Activated CD8-positive, alpha-beta T cell treated with anti-CD3 and anti-CD28 coated beads for 36 hours (primary cell): ENCODE measurements at regions not wholly inside any gene's neighbourhood (a gene's known extent, or its start where the extent isn't known, plus 50 kb on each side); places are given as distances from the start of the nearest gene placed in this dataset.

Source experiments
- ATAC-seq: fragments of 200-7000 bp; cut with Tn5 transposase; one replicate; pipeline ENCODE4 v1.10.0; 2021; ENCODE audit warnings: mild to moderate bottlenecking, moderate library complexity
- CTCF ChIA-PET: fragments of 350-600 bp; sonication (Branson Sonifier 250); formaldehyde crosslinking; loops from one replicate; lab custom pipeline; 2021; ENCODE audit warnings: antibody characterized with exemption; lab: Charles Lee
- POLR2A ChIA-PET: fragments of 350-600 bp; sonication (Branson Sonifier 250); formaldehyde crosslinking; loops from one replicate; lab custom pipeline; 2021; ENCODE audit warnings: antibody characterized with exemption; lab: Charles Lee
- DNase-seq: peaks from one replicate; pipeline ENCODE4 v3.0.0-alpha.2; 2020
- H3K27ac Mint-ChIP-seq: one replicate; pipeline ENCODE4 v1.8.0; 2021; ENCODE audit warnings: mild to moderate bottlenecking, mixed read lengths
- H3K27me3 Mint-ChIP-seq: one replicate; pipeline ENCODE4 v1.8.0; 2021; ENCODE audit warnings: mixed read lengths
- H3K36me3 Mint-ChIP-seq: one replicate; pipeline ENCODE4 v1.8.0; 2021; ENCODE audit warnings: low read depth, mixed read lengths
- H3K4me1 Mint-ChIP-seq: one replicate; pipeline ENCODE4 v1.8.0; 2021; ENCODE audit warnings: low read depth, mixed read lengths
- H3K4me3 Mint-ChIP-seq: one replicate; pipeline ENCODE4 v1.8.0; 2021; ENCODE audit warnings: mild to moderate bottlenecking, moderate library complexity, mixed read lengths
- H3K9me3 Mint-ChIP-seq: one replicate; pipeline ENCODE4 v1.8.0; 2021; ENCODE audit warnings: mixed read lengths
- intact Hi-C: fragments of 100-400 bp; cut with micrococcal nuclease; formaldehyde crosslinking; loops from one replicate; pipeline ENCODE4 v1.10.0; 2022
- TF ChIP-seq, protein P1 (sequence below): fragments of 200-600 bp; IDR thresholded peaks from one replicate; pipeline ENCODE4 v1.8.0; 2022; ENCODE audit warnings: antibody characterized with exemption, mild to moderate bottlenecking

DNA sequence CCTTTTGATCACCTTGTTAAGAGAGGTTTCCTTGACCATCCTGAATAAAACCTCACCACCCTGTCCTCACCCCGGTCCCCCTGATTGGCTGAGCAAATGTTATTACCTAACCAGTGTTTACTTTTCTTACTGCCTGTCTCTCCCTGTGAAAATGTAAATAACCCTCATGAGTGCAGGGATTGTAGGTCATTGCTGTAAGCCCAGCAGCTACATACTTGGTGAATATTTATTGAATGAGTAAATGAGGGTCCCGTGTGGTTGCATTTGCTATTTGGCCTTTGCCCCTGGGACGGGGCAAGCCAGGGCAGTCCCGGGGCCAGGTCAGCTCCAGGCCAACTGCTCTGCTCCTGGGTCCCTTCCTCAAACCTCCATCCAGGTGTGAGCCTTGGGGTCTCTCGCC is 55.5 kb upstream of the CLCN4 start:
- ATAC-seq (no peak), DNase-seq (no peak)
- H3K4me1 Mint-ChIP-seq, result peaks cover 44% of the 10 kb centered on the region
- peaks cover 36% of the 10 kb centered on the region for H3K36me3 Mint-ChIP-seq
- no peaks in the 10 kb centered on the region for H3K27me3 Mint-ChIP-seq
- POLR2A ChIA-PET, result interaction anchor here (2.1 kb wide), 1 partner anchor 9 kb away, joined by 11 read pairs; no protein-coding TSS in a partner anchor
- H3K4me3 Mint-ChIP-seq, result no peak overlapping the region
- intact Hi-C loops, result no loop called here
- no peak overlapping the region for H3K27ac Mint-ChIP-seq
- H3K9me3 Mint-ChIP-seq, result no peaks in the 10 kb centered on the region
- TF ChIP-seq, protein P1, sequence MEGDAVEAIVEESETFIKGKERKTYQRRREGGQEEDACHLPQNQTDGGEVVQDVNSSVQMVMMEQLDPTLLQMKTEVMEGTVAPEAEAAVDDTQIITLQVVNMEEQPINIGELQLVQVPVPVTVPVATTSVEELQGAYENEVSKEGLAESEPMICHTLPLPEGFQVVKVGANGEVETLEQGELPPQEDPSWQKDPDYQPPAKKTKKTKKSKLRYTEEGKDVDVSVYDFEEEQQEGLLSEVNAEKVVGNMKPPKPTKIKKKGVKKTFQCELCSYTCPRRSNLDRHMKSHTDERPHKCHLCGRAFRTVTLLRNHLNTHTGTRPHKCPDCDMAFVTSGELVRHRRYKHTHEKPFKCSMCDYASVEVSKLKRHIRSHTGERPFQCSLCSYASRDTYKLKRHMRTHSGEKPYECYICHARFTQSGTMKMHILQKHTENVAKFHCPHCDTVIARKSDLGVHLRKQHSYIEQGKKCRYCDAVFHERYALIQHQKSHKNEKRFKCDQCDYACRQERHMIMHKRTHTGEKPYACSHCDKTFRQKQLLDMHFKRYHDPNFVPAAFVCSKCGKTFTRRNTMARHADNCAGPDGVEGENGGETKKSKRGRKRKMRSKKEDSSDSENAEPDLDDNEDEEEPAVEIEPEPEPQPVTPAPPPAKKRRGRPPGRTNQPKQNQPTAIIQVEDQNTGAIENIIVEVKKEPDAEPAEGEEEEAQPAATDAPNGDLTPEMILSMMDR, result no peak
- CTCF ChIA-PET, result interaction anchor here (1.3 kb wide), 1 partner anchor 19 kb away, joined by 4 read pairs; no protein-coding TSS in a partner anchor

DNA sequence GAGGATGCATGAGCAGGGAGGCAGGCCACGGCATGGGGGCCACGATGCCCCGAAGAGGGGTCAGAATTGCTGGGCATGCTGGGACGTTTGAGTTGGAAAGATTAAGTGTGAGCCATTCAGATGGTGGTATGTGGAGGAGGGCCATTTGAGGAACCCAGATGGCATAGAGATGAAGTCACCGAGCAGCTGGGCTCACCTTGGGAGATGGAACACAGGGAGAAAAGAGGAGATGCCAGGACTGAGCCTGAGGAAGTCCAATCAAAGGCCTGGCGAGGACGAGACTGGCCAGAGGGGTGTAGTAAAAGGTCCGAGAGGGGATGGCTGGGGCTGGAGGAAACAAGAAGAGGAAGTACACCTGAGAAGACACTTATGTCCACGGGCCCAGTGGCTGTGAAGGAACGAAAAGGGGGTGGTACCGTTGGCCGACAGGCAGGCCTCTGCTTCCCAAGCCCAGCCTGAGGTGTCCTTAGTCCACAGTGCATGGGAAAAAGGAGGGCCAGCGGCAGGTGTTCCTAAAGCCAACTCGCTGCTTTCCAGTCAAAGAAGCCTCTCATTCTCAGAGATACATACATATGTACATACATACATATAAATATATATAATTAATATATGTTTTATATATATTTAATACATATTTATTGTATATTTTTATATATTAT is 54.6 kb upstream of the CLCN4 start:
- H3K4me3 Mint-ChIP-seq, result no peak overlapping the region
- H3K4me1 Mint-ChIP-seq, result peaks cover 47% of the 10 kb centered on the region
- TF ChIP-seq, protein P1, result no peak
- peak overlapping the region; percentile 46 for H3K27ac Mint-ChIP-seq
- intact Hi-C loops, result no loop called here
- CTCF ChIA-PET, result no interaction called here
- no peaks in the 10 kb centered on the region for H3K27me3 Mint-ChIP-seq
- no peaks in the 10 kb centered on the region for H3K9me3 Mint-ChIP-seq
- DNase-seq (no peak), ATAC-seq (no peak)
- H3K36me3 Mint-ChIP-seq, result peaks cover 33% of the 10 kb centered on the region
- POLR2A ChIA-PET, result interaction anchor here (2.1 kb wide), 1 partner anchor 8 kb away, joined by 11 read pairs; no protein-coding TSS in a partner anchor

DNA sequence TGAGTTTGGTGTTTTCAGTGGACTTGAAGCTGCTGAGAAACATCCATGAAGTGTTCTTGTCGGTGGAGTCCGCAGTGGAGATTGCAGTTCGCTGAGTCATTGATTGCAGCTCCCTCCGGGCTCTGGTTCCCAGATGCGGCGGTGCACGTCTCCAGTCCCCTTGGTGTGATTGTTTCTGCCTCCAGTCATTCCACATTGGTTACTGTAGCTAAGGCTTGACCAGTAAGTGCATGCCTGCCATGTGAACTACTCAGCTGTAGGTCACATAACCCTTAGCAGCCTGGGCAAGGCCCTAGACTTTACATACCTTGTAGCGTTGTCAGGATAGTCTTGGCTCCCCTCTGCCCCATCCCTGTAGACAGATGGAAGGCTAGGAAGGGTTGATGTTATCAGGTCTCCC is 53.8 kb upstream of the CLCN4 start:
- ATAC-seq (no peak), DNase-seq (no peak)
- intact Hi-C loops, result no loop called here
- Mint-ChIP-seq H3K9me3 (no peaks in the 10 kb centered on the region), H3K36me3 (peaks cover 33% of the 10 kb centered on the region), H3K27me3 (no peaks in the 10 kb centered on the region), H3K27ac (no peak overlapping the region), H3K4me1 (peaks cover 50% of the 10 kb centered on the region), H3K4me3 (no peak overlapping the region)
- POLR2A ChIA-PET, result no interaction called here
- TF ChIP-seq, protein P1, result no peak
- CTCF ChIA-PET, result no interaction called here

DNA sequence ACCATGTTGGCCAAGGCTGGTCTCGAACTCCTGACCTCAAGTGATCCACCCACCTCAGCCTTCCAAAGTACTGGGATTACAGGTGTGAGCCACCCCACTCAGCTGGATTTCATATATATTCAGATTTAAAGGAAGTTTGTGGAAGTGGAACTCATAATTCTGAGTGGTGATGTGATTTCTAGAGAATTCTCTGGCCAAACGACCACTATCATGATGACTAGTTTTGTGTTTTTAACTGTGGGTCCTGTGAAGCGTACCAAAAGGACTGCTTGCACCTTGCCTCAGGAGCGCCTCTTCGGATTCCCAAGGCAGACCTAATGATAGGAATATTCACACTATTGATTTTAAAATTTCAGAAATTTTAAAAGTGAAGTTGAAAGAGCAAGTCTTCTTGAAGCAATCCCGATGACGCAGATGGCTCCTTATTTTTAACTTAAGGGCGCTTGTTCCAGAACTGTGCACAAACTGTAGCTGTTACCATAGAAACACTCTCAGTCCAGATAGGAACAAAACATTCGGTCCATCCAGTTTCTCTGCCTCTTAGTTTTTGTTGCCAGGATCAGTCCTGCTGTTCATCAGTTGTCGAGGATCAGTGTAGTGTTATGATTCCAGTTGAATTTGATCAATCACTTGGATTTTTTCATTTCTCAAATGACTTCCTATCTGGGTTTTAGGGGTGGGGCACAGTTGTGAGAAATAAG is 51.7 kb upstream of the CLCN4 start:
- POLR2A ChIA-PET, result no interaction called here

More for the DNA sequence above, 51.7 kb upstream of the CLCN4 start:
- Mint-ChIP-seq H3K27ac (no peak overlapping the region), H3K27me3 (no peaks in the 10 kb centered on the region), H3K9me3 (no peaks in the 10 kb centered on the region), H3K4me1 (peaks cover 59% of the 10 kb centered on the region), H3K36me3 (peaks cover 41% of the 10 kb centered on the region), H3K4me3 (no peak overlapping the region)
- ATAC-seq (no peak), DNase-seq (no peak)
- intact Hi-C loops, result no loop called here
- TF ChIP-seq, protein P1, result no peak
- CTCF ChIA-PET, result interaction anchor here (1.0 to 1.1 kb wide), 2 partner anchors 13 to 23 kb away, joined by 3 to 5 read pairs; no protein-coding TSS in a partner anchor
